GM18508 (cell line): ENCODE measurements at regions not wholly inside any gene's neighbourhood (a gene's known extent, or its start where the extent isn't known, plus 50 kb on each side); places are given as distances from the start of the nearest gene placed in this dataset.
"Not testable (repeated sequence)": the region's sequence is repeated elsewhere in the genome, so short reads cannot be mapped to it uniquely, and the experiment has no call there.

ENCODE experiments used
- ATAC-seq: cut with Tn5 transposase; IDR thresholded peaks from one replicate; pipeline ENCODE4 v1.9.1; 2021; ENCODE audit warnings: moderate number of reproducible peaks; ENCODE audit not compliant: insufficient read depth, unreplicated experiment

- ATAC-seq = not testable (repeated sequence)
Measured at GRCh38 chr1:29604796-29605195, 368.5 kb downstream of the PTPRU start.

DNA sequence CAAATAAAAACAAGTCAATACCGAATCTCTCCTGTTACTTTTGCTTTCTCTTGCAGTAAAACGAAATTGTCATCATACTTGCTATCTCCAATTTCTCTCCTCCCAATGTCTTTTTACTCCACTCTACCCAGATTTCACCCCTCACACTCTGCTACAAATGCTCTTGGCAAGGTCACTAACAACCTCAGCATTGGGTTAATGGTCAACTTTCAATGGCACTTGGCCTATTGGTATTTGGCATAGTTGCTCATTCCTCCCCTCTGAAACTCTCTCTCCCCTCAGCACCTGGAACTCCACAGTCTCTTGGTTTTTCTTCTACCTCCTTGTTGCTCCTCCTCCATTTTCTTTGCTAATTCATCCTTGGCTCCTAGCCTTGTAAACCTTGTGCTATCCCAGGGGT is 367.3 kb downstream of the PTPRU start:
- ATAC-seq = no peak

- no peak for ATAC-seq
Measured at GRCh38 chr1:29602203-29602602, 365.9 kb downstream of the PTPRU start.

DNA sequence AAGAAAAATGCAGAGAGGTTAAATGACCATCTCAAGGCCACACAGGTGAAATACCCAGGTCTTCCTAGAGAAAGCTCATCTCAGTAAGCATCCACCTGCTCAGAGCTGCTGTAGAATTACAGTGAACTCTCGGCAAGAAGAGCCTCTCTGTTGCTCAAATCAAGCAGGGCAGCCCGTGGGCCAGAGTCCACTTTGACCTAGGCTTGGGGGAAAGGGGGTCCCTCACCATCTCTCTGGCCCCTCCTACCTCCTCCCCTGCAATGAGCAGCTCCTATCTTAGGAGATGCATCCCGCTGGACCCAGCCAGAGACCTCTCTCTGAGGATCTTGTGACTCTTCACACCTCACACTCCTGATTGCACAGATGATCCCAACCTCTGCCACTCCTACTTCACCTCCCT is 364.7 kb downstream of the PTPRU start:
- ATAC-seq = no peak

DNA sequence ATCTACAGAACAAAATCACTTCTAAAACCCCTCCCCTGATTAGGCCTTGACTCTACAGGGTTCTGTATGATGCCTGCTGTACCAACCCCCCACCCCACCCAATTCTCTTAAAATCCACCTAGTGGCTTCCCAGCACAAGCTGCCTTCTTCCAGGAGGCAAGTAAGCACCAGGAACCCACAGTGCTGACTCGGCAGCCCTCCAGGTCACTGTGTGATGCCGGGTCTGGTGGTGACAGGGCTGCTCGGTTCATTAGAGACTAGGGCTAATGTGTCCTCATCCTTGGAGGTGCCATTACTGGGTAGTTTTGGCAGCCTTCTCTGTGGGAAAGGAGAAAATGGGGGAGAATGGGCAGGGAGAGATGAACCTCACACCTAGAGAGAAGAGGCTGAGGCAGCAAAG is 363.5 kb downstream of the PTPRU start:
- no peak for ATAC-seq

- ATAC-seq = no peak
Measured at GRCh38 chr1:29599071-29599470, 362.7 kb downstream of the PTPRU start.

DNA sequence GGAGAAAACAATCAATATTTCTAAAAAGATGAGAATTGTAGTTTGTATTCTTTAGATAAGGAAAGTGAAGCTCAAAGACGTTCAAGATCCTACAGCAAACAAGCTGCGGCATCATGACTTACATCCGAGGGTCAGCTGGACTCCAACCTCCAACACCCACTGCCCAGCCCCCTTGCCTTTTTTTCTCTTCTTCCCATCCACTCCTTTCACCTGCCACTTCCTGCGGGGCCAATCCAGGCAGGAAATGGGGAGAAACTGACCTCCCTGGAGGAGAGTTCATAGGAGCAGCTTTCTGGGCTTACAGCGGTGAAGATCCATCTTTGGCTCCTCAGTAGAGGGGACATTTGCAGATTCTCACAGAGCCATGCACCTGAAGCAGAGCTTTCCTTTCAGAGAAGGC is 361.5 kb downstream of the PTPRU start:
- ATAC-seq = no peak

DNA sequence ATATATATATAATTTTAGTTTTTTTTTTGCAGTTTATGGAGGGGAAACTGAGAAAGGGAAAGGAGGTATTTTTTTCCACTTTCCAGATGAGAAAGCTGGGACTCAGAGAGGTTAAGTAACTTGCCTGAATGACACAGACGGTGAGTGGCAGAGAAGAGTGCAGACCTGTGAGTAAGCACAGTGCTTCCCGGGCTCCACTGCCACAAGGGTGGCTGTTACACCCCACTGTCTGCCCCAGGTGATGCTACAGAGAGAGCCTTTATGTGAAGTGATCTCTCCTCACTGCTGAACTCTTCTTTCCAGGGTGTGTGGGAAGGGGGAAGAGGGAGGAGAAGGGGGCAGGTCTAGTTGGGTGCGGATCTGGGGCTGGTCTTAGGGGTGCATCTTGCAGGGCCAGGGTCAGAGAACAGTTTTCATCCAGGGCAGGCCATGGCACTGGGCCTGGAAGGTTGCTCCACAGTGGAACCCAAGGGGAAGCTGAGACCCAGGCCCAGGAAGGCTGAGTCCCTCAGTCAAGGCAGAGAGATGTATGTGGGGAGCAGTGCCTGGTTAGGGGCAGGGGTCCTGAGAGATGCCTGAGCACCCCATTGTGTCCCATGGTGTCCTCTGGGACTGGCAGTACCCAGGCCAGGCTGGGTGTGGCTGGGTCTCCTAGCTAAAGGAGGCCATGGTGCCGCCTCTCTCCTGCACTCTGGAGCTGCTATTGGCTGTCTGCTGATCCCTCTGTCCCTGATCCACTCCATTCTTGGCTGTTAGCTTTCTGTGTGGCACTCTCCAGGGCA is 357.5 kb downstream of the PTPRU start:
- ATAC-seq = no peak

GRCh38 chr1:29592731-29593130 is 356.4 kb downstream of the PTPRU start:
- no peak for ATAC-seq

DNA sequence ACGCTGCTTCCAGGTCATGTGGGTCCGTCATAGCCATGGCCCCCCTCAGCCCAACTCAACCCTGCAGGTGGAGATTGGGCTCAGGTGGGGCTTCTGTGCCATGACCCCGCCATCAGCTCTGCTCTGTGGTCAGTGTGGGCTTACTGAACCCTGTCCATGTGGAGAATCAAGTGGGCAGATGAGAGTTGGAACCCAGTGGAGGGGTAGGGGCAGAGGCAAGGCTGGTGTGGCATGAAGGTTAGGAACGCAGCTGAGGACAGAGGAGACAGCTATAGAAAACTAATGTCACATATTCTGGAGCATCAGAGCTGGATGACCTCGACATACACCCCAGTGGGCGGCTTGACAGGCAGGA is 355.9 kb downstream of the PTPRU start:
- no peak for ATAC-seq

DNA sequence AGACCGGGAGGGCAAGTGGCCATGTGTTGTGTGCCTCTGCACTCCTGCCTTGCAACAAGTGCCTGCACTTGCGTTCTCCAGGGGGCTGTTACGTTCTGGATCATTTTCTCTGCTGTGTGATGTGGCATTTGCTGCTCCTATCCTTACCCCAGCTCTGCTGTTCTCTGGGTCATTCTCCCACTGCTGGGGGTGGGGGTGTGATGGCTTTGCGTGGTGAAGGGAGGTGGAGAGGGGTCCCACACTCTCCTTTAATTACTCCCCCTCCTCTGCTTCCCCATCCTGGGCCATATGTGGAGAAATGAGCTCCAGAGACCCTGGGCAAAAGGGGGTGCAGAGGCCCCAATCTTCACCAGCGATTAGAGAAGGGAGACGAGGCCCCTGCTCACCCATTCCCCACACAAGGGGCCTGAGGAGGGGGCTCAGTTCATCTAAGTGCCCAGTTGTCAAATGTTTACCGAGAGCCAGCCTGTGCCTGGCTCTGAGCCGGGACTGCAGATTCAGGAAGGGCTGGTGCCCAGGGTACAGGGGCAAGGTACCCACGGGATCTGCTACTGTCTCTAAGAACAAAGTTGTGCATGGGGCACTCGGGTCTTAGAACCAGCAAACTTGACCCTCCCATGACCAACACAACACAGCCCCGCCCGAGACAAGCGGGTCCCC is 355.4 kb downstream of the PTPRU start:
- no peak for ATAC-seq

GRCh38 chr1:29590583-29591565 is 354.6 kb downstream of the PTPRU start:
- ATAC-seq = no peak

- not testable (repeated sequence) for ATAC-seq
Measured at GRCh38 chr1:29589716-29590115, 353.4 kb downstream of the PTPRU start.

DNA sequence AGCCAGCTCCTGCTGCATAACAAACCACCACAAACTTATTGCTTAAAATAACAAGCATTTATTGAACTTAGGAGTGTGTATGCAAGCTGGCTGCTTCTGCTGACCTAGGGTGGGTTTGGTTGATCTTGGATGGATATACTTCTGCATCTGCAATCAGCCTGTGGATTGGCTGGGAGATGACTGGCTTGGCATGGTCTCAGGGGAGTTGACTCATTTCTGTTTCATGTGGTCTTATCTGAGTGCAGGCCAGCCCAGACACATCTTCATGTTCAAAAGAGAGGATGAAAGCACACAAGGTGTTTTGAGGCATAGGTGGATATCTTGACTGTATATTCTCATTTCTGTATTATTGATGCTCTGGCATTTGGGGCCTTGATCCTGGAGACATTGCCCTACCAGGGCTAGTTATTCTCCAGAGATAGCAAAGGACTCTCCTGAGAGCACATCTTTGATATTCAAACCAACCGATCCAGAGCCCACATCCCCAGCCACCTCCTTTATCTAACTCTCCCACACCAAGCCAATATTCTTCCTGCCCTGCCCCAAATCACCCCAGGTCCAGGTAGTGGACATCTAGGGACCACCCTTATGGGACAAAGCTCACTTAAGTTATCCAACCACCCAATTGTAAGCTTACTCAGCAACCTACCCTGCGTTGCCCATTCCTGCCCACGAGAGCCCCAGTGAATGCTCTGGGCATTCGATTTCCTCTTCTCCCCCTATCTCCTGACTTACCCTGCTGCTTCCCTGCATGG is 350.8 kb downstream of the PTPRU start:
- no peak for ATAC-seq

- ATAC-seq = no peak
Measured at GRCh38 chr1:29586215-29586614, 349.9 kb downstream of the PTPRU start.

GRCh38 chr1:29585656-29586055 is 349.3 kb downstream of the PTPRU start:
- ATAC-seq = no peak

DNA sequence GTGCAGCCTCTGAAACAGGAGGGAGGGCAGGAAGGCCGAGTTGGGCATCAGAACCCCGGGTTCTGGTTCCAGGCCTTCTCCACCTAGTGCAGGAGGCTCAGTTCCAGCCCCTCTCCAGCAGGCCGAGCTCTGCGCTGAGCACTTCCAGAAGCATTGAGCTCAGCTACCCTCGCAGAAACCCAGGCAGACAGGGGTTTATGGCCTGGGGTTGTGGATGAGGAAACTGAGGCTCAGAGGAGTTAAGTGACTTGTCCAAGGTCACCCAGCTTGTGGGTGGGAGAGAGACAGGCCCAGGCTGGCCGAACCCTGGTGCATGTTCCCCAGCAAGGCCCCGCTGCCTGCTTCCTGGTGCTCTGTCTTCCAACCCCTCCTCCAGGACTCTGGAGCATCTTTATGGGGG is 348.9 kb downstream of the PTPRU start:
- ATAC-seq = no peak

GRCh38 chr1:29584776-29585175 is 348.5 kb downstream of the PTPRU start:
- ATAC-seq = no peak

DNA sequence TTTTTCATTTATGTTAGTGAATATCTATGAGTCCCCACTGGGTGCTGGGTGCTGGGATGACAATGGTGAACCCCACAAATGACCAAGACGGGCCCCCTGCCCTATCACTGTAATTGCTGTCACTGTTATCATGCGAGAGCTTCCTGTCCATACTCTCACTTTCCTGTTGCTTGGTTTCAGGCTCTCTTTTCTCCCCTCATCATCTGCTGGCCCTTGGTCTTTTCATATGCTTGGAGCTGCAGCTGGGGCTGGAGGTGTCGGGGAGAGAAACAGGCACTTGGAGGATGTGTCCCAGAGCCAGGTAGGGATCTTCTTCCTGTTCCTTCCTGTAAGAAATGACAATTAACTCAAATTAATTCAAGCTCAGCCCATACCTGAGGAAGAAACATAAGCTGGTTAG is 348.0 kb downstream of the PTPRU start:
- ATAC-seq = no peak

- no peak for ATAC-seq
Measured at GRCh38 chr1:29583727-29584126, 347.4 kb downstream of the PTPRU start.
